ENCODE measurements at regions not wholly inside any gene's neighbourhood (a gene's known extent, or its start where the extent isn't known, plus 50 kb on each side); places are given as distances from the start of the nearest gene placed in this dataset.
"Not testable (repeated sequence)": the region's sequence is repeated elsewhere in the genome, so short reads cannot be mapped to it uniquely, and the experiment has no call there.

DNA sequence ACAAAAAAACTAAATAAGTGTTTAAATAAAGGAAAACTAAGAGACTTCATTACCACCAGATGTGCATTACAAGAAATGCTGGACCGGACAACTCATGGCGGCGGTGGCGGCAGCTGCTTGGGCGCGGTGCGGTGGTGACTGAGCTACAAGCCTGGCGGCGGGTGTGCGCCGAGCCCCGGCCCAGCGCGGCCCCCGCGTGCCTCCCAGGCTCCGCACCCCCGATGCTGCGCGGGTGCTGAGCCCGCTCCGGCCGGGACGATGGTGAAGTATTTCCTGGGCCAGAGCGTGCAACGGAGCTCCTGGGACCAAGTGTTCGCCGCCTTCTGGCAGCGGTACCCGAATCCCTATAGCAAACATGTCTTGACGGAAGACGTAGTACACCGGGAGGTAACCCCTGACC is 52.2 kb upstream of the RCOR3 start:
- no peak for DNase-seq

DNA sequence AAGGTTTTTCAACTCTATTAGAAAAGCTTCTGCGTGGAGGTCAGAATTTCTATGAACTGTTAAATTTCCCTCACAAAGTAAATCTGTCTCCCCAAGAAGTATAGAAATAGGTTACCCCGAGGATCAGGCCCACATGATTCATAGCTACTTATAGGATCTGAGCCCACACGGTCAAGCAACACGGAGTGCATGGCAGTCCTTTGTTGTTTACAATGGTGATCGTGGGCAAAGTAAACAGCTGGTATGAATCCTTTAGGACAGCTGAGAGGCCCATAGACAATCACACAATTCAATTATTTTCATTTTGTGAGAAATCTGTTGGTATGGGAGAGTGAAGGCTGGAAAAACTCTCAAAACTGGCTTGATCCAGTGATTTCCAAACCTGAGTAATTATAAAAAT is 58.9 kb upstream of the RCOR3 start:
- DNase-seq = no peak

DNA sequence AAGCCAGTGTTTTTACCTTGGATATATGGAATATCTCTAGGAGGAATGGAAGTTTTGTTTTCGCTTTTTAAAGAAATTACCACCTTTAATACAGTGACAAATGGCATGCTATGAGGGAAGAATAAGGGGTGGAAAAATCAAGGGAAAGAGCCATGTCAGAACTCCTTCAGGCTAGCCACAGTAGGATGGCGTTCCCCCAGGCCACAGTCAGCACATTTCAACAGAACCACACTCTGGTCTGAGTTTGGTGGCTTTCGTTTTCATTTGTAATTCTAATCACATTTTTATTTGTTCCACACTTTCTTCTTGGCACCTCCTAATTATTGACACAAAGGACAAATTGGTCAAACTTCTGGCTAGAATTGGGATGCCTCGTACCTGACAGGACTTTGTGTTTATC is 60.3 kb upstream of the RCOR3 start:
- no peak for DNase-seq

DNA sequence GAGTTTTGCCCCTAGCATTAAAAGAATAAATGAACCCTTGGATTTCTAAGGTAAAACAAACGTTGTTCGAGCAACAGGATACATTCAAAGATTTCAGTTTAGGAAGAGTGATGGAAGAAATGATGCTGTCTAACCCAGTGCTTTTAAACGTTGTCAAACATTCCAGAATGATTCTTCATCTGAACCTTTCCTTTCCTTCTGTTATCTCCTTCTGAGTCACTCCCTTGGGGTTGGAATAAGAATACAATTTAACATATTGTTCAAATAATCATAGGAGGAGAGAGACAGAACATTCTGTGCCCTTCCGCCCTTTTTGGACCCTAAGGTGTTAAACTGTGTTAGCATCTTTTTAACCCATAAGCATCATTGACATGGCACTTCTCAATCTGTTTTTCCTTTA is 61.1 kb upstream of the RCOR3 start:
- DNase-seq = peak; percentile 30

DNA sequence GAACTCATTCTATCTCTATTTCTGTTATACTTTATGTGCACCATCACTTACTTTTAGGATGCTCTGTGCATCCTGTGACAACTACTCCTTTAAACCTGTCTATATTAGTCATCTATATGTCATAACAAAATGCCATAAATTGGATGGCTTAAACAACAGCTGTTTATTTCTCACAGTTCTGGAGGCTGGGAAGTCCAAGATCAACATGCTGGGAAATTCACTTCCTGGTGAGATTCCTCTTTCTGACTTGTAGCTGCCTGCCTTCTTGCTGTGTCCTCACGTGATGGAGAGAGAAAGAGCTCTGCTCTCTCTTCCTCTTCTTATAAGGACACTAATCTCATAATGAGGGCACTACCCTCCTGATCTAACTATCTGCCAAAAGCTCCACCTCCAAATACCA is 62.3 kb upstream of the RCOR3 start:
- DNase-seq = no peak

DNA sequence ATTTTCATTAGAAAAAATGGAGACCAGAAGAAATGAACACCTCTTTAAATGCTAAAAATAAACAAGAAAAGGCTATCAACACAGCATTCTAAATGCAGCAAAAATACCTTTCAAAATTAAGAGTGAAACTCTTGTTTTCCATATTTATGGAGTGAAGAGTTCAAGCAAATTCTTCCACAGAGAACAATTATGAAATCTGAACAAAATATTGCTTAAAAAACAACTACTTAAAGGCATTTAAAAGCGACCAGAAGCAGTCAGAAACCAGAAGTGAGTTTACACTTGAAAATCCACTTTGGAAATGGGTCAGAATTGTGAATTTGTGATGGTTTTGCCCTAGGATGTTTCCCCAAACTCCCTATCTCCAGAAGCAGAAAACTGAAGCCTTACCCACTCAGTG is 60.9 kb upstream of the KCNH1 start:
- no peak for DNase-seq

DNA sequence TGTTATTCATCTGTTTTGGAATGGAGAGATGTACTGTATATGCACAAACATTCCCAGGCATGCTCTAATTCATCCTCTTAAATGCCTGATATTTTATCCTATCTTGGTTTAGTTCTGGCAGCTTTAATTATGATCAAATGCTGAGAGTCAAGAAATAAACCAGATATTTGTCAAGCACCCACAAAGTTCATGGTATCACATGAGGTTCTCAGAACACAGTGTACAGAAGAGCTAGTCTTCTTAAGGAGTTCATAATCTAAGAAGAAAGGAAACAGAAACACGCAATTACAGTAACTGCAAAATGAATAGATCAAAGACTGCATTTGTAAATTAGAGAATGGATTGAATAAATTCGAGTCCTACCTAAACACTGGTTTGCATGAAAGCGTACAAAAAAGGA is 58.3 kb upstream of the KCNH1 start:
- no peak for DNase-seq

DNA sequence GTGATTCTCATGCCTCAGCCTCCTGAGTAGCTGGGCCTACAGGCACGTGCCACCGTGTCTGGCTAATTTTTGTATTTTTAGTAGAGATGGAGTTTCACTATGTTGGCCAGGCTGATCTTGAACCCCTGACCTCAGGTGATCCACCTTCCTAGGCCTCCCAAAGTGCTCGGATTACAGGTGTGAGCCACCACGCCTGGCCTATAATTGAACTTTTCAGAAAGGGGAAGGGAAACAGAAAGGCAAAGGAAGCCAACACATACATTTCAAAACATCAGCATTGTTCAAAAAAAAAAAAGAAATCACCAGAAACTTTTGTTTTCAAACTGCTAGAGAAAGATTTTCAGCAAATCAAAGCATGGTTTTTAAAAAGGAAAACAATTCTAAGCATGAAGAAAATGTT is 54.8 kb upstream of the KCNH1 start:
- DNase-seq = not testable (repeated sequence)

DNA sequence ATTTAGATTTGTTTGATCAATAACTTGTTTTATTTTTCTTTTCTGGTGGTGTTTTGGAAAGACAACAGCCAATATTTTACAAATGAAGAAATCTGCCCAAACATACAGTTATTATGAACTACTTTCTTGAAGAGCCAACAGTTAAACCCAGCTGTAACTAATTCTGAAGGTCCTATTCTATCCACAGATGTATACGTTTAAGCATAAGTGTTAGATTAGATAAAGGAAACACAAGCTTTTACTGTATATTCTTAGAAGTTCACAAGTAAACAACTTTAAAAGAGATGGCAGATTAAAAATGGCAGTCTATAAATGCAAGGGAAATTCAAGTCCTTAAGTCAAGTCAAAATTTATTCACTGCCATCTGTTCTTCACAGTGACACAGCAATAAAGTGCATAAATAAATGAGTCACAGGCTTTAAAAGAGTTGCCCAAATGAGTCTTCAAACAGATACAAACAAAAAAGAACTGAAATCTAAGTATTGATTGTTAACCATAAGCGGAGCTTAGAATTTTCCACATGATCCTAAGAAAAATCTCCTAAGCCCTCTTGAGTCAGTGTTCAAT is 49.9 kb upstream of the KCNH1 start:
- DNase-seq = no peak

All from amniotic stem cell (primary cell).